ENCODE measurements at regions not wholly inside any gene's neighbourhood (a gene's known extent, or its start where the extent isn't known, plus 50 kb on each side); places are given as distances from the start of the nearest gene placed in this dataset.
A peak's percentile ranks its signal among the peaks of the same experiment; 100 is the strongest.
"Not testable (repeated sequence)": the region's sequence is repeated elsewhere in the genome, so short reads cannot be mapped to it uniquely, and the experiment has no call there.

- peak; percentile 4 for DNase-seq (ENCODE audit: low spot score)
Measured at GRCh38 chr12:60501124-60501729, 905.4 kb downstream of the SLC16A7 start.

- DNase-seq (ENCODE audit: low spot score), result no peak
Measured at GRCh38 chr12:60522684-60523400, 927.0 kb downstream of the SLC16A7 start.

- DNase-seq (ENCODE audit: low spot score), result no peak
Measured at GRCh38 chr12:60529261-60529660, 933.4 kb downstream of the SLC16A7 start.

GRCh38 chr12:60529723-60530122, 933.9 kb downstream of the SLC16A7 start:
- DNase-seq (ENCODE audit: low spot score), result no peak

- DNase-seq (ENCODE audit: low spot score), result no peak
Measured at GRCh38 chr12:60535363-60535762, 939.5 kb downstream of the SLC16A7 start.

GRCh38 chr12:60539592-60539991, 943.8 kb downstream of the SLC16A7 start:
- no peak for DNase-seq (ENCODE audit: low spot score)

GRCh38 chr12:60568914-60569313, 973.1 kb downstream of the SLC16A7 start:
- no peak for DNase-seq (ENCODE audit: low spot score)

- peak; percentile 69 for DNase-seq (ENCODE audit: low spot score)
Measured at GRCh38 chr12:60577607-60578006, 981.8 kb downstream of the SLC16A7 start.

GRCh38 chr12:60587664-60588063, 991.8 kb downstream of the SLC16A7 start:
- DNase-seq (ENCODE audit: low spot score), result not testable (repeated sequence)

- no peak for DNase-seq (ENCODE audit: low spot score)
Measured at GRCh38 chr12:60594035-60594711, 998.3 kb downstream of the SLC16A7 start.

- no peak for DNase-seq (ENCODE audit: low spot score)
Measured at GRCh38 chr12:60602601-60603000, 1006.8 kb downstream of the SLC16A7 start.

- DNase-seq (ENCODE audit: low spot score), result not testable (repeated sequence)
Measured at GRCh38 chr12:60603475-60603874, 1007.6 kb downstream of the SLC16A7 start.

- no peak for DNase-seq (ENCODE audit: low spot score)
Measured at GRCh38 chr12:60616400-60616799, 1020.6 kb downstream of the SLC16A7 start.

GRCh38 chr12:60630796-60631195, 1035.0 kb downstream of the SLC16A7 start:
- no peak for DNase-seq (ENCODE audit: low spot score)

- no peak for DNase-seq (ENCODE audit: low spot score)
Measured at GRCh38 chr12:60644076-60644475, 1048.2 kb downstream of the SLC16A7 start.

- DNase-seq (ENCODE audit: low spot score), result no peak
Measured at GRCh38 chr12:60666895-60667294, 1071.1 kb downstream of the SLC16A7 start.

- no peak for DNase-seq (ENCODE audit: low spot score)
Measured at GRCh38 chr12:60672949-60673348, 1077.1 kb downstream of the SLC16A7 start.

- no peak for DNase-seq (ENCODE audit: low spot score)
Measured at GRCh38 chr12:60684988-60685655, 1089.3 kb downstream of the SLC16A7 start.

- no peak for DNase-seq (ENCODE audit: low spot score)
Measured at GRCh38 chr12:60689137-60689536, 1093.3 kb downstream of the SLC16A7 start.

GRCh38 chr12:60693019-60693626, 1097.3 kb downstream of the SLC16A7 start:
- no peak for DNase-seq (ENCODE audit: low spot score)

GRCh38 chr12:60704171-60704914, 1108.5 kb downstream of the SLC16A7 start:
- DNase-seq (ENCODE audit: low spot score), result no peak

GRCh38 chr12:60710246-60710645, 1114.4 kb downstream of the SLC16A7 start:
- no peak for DNase-seq (ENCODE audit: low spot score)

Data from HuH-7 (cell line).